ENCODE measurements at regions not wholly inside any gene's neighbourhood (a gene's known extent, or its start where the extent isn't known, plus 50 kb on each side); places are given as distances from the start of the nearest gene placed in this dataset.

DNA sequence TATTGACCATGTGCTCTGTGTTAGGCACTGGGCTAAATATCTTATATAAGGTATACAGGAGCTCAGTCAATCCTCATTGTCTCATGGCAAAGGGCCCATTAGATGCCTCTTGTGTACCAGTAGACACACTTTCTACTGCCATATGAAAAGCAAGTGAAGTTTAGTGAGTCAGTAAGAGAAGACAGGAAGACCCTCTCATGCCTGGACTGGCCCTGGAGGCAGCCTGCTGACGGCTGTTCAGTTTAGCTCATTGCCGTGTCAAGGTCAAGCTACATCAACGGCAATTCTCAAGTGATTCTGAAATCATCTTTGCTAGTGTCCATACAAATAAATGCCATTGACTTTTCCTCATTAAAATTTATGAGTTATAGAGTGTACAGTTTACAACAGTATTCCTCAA lies 237.9 kb downstream of the IRX1 start:
- TF ChIP-seq, protein P1, sequence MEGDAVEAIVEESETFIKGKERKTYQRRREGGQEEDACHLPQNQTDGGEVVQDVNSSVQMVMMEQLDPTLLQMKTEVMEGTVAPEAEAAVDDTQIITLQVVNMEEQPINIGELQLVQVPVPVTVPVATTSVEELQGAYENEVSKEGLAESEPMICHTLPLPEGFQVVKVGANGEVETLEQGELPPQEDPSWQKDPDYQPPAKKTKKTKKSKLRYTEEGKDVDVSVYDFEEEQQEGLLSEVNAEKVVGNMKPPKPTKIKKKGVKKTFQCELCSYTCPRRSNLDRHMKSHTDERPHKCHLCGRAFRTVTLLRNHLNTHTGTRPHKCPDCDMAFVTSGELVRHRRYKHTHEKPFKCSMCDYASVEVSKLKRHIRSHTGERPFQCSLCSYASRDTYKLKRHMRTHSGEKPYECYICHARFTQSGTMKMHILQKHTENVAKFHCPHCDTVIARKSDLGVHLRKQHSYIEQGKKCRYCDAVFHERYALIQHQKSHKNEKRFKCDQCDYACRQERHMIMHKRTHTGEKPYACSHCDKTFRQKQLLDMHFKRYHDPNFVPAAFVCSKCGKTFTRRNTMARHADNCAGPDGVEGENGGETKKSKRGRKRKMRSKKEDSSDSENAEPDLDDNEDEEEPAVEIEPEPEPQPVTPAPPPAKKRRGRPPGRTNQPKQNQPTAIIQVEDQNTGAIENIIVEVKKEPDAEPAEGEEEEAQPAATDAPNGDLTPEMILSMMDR (IDR thresholded peaks at IDR 0.05), result no peak
- no peak for TF ChIP-seq POLR2A (IDR thresholded peaks at IDR 0.05)

Data from esophagus squamous epithelium (tissue), 4 donors.